LNCAP (cell line): ENCODE measurements at regions not wholly inside any gene's neighbourhood (a gene's known extent, or its start where the extent isn't known, plus 50 kb on each side); places are given as distances from the start of the nearest gene placed in this dataset.

Experiments
- CTCF ChIP-seq: fragments of 450-650 bp; IDR thresholded peaks from 2 replicates; pipeline ENCODE4 v1.5.1; 2017; ENCODE audit warnings: mild to moderate bottlenecking

GRCh38 chr4:112817933-112818593 lies 181.1 kb downstream of the LARP7 start:
- TF ChIP-seq CTCF = no peak

GRCh38 chr4:112818594-112818965 lies 181.6 kb downstream of the LARP7 start:
- no peak for TF ChIP-seq CTCF

- TF ChIP-seq CTCF = no peak
Measured at GRCh38 chr4:112819729-112820128, 182.8 kb downstream of the LARP7 start.

- no peak for TF ChIP-seq CTCF
Measured at GRCh38 chr4:112823156-112823555, 186.2 kb downstream of the LARP7 start.

- TF ChIP-seq CTCF = no peak
Measured at GRCh38 chr4:112823606-112824005, 186.7 kb downstream of the LARP7 start.

GRCh38 chr4:112830753-112831386 lies 193.9 kb downstream of the LARP7 start:
- TF ChIP-seq CTCF = no peak

GRCh38 chr4:112832493-112832892 lies 195.6 kb downstream of the LARP7 start:
- no peak for TF ChIP-seq CTCF
